ENCODE measurements at regions not wholly inside any gene's neighbourhood (a gene's known extent, or its start where the extent isn't known, plus 50 kb on each side); places are given as distances from the start of the nearest gene placed in this dataset.

DNA sequence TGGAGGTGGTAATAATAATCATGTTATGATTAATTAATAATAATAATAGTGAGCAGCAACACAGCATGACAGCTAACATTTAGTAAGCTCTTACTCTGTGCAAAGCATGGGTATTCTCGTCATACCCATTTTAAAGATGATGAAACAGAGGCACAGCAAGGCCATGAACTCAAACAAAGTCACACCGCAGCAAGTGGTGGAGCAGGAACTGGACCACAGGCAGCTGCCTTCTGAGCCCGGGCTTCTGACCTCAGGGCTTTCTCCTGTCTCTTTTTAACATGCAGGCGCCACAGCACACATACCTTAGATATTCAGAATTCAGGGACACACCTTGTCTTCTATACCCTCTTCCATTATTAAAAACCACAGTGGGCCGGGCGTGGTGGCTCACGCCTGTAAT lies 50.7 kb upstream of the SPATA12 start:
- no peak for DNase-seq (ENCODE audit: low spot score)

DNA sequence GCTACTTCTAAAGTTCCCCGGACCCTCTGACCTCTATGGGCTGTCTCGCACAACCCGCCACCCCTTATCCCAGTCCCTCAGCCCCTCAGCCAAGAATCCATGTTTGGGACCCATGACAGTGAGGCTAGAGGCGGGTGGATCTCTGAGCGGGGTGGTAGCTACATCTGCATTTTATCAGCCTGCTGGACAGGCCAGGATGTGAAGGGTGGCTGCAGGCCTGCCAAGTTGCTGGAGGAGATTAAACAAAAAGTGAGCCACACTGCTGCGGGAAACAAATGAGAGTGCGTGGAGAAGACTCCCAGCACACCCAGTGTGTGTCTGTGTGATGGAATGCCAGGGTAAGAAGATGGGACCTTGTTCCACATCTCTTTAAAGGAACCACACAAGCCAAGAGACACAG lies 51.1 kb upstream of the SPATA12 start:
- no peak for DNase-seq (ENCODE audit: low spot score)

DNA sequence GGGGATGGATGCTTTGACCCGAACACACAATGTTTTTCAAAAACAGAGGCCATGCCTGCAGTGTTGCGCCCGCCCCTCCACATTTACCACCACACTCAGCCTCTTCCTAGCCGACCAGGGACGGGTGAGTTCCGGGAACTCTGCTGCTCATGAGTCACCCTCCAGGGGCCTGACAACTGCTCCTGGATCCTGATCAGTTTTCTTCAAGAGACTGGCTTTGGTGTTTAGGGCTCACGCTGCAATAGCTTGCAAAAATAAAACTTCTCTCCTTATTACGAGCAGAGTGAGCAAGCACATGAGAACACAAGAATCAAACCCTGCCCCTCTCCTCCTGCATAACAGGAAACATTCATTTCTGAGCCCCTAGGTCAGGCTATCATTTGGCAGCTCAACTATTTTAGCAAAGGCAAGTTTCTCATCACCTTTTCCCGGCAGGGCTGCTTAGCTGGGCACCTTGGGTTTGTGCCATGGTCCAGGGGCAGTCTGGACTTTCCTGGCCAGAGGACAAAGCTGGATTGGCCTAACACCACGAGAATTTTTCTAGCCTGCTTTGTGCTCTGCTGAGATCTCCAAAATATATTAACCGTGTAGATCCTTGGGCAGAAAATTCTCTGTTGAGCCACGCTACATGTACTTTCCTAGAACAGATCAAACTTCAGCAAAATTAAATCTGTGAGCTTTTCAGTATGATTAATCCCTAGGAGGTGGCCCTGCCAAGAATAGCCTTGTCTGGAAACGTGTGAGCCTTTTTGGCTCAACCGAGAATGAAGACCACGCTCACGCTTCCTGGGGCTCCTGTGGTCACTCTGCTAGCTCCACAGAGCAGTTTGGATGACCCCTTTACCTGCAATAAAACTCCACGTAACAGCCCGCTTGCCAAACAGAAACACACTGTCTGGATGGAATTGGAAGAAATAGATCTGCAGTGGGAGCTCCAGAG lies 52.7 kb upstream of the SPATA12 start:
- peak; percentile 61 for DNase-seq (ENCODE audit: low spot score)

DNA sequence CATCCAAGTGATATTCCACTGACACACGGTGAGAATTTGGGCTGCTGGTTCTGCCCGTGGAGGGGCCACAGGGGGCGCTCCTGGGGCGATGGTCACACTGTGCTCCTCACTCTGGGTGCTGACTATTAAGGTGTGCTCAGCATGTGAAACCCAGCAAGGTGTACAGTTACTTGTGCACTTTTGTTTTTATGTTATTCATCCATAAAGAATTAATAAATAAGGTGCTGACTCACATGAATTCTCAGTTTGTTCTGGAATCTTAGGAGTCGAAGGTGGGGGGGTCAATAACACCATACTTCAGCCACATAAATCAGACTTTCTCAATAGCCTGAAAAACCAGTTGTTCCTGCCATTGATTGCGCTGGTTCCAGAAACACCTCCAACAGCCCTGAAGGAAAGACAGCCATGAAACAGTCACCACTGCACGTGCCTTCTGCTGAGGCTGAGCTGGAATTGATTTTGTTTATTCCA lies 53.5 kb upstream of the SPATA12 start:
- DNase-seq (ENCODE audit: low spot score) = no peak

DNA sequence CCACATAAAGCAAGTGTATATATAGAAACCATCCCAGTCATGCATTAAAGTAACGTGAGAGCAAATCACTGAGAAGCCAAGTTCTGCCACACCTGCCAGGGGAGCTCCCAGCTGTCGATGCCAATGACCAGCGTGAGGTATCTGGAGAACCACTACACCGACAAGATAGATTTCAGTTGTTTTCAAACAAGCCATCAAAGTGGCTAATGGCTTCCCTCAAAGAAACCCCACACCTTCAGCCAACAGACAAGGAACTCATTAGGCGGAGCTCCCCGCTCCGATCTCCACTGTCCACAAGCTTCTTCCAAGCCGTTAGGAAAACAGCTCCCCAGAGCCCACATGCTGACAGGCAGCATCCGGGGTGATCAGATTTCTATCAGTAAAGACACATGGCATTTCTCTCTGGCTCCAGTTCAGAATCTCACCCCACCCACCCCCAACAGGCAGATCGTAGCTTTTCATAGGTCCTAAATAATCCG lies 54.2 kb upstream of the SPATA12 start:
- no peak for DNase-seq (ENCODE audit: low spot score)

DNA sequence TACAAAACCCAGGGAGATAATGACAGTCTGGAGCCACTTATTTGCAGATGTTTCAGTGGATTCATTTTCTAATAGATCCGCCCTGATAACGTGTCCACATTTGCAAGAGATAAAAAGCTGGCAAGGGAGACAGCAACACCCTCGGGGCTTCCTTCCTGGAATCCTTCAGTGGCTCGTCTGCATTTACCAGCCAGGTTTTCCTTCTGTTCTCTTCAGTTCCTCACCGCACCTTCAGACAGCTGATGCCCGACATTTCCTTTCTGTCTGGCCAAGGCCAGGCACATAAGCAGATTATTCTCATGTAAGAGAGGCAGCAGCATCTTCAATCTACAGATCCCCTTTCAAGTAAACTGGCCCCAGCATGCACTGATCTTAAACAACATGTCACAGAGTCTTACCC lies 56.2 kb upstream of the SPATA12 start:
- DNase-seq (ENCODE audit: low spot score) = no peak

DNA sequence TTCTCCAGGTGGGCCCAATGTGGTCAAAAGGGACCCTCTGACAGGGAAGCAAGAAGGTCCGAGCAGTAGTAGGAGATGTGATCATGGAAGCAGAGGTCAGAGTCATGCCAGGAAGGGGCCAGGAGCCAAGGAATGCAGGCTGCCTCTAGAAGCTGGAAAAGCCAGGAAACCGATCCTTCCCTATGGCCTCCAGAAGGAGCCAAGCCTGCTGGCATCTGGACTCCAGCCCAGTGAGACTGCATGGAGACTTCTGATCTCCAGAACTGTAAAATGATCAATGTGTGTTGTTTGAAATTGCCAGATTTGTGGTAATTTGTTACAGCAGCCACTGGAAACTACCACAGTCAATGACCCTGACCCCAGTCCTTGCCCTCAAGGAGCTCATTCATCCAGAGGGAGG lies 56.8 kb upstream of the SPATA12 start:
- DNase-seq (ENCODE audit: low spot score) = no peak

DNA sequence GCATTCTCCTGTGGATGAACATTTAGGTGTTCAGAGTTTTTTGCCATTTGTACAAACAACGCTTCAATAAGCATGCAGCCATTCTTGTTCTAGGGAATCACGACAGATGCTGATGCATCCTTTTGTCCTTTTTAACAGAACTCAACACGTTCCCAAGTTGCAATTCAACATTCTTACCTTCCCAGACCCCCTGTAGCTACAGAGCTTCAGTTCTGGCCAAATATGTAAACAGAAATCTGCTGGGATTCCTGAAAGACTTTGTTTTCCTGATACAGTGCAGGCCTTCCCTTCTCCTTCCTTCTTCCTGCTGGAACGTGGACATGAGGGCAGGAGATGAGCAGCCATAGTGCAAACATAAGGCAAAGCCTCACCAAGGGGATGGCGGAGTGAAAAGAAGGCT lies 59.1 kb upstream of the SPATA12 start:
- no peak for DNase-seq (ENCODE audit: low spot score)

DNA sequence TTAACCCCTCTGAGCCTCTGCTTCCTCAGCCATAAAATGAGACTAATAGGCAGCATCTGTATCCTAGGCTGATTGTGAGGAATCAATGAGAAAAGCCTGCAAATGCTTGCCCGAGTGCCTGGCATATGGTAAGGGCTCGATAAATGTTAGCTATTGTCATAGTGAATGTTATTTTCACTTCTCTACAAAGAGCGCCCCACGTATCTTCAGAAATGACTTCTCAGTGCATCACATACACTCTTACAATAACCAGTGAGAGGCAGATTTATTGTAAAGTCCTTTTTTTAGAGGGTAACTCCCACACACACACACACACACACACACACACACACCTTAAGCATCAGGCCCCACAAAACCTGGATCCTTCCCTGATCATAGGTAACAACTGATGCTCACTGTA lies 60.5 kb upstream of the SPATA12 start:
- no peak for DNase-seq (ENCODE audit: low spot score)

DNA sequence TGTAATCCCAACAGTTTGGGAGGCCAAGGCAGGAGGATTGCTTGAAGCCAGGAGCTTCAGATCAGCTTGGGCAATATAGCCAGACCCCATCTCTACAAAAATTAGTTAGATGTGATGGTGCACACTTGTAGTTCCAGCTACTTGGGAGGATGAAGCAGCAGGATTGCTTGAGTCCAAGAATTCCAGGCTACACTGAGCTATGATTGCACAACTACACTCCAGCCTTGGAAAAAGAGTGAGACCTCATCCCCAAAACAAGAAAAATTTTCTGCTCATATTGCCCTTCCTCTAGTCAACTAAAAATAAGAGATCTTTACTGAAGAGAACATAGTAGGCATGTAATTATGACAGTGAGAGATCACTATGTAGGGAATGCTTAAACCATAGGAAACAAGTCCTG lies 60.9 kb upstream of the SPATA12 start:
- no peak for DNase-seq (ENCODE audit: low spot score)

DNA sequence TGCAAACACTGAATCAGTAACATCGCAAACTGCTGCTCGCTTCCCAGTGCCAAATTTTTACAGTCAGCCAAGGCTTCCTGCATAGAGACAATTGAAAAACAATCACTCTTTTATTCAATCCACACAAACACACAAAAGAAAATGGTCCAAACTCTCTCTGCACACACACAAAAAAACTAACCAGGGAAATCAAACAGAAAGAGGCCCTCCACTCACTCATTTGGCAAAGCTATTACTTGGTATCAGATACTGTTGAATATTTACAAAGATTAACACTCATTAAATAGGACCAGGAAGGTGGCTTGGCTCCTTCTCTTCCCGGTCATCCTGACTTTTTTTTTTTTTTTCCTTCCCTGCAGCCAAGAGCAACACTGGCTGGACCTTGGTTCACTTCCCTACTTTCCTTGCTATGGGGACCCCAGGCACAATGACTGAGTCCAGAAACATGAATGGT lies 62.4 kb upstream of the SPATA12 start:
- no peak for DNase-seq (ENCODE audit: low spot score)

DNA sequence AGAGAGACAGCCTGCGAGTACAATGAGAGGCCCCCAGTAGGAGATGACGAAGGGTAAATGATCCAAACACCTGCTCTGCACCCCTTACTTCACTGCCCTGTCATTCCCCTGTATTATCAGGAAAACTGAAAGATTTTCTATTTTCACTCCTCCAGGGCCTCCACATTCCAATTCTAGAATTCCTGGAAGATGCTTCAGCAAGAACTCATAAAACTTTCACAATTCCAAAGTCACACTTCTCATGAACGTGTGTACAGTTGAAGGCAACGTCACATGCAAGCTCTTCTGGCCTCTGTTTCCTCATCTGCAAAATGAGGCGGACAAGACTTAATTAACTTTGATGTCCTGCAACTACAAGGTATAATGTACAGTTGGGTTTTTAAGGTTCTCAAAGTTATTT lies 62.8 kb upstream of the SPATA12 start:
- no peak for DNase-seq (ENCODE audit: low spot score)

DNA sequence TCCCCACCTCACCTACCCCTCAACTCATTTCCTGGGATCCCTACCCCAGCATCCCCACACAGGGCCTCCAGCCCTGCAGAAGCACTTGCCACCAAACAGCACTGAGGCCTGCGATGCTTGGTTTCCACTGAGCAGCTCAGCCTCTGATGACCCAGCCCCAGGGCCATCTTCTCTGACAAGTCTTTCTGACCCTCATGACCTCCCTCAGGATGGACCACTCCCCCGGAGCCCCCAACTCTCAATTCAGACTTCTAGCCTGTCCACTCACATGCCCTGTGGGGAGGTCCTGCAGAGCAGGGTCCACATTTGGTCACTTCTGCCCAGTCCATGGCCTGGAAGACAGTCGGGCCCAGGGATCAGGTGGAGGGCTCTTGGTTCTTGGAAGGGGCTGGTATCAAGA lies 63.4 kb upstream of the SPATA12 start:
- DNase-seq (ENCODE audit: low spot score) = no peak

DNA sequence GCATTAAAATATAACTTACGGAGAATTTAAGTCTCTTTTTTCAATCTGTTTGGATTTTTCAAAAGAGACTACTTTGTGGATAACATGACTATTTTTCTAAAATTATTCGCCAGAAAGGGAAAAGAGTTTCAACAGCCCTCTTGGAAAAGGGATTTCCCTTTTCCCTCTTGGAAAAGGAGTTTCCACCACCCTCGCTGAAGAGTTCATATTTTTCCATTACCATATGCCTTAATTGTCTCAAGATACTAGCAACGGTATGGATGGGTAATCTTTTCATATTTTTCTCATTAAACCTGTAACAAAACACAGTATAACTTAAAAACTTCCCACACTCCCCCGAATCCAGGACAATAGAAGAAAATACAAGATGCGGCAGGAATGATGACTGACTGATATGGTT lies 66.1 kb upstream of the SPATA12 start:
- DNase-seq (ENCODE audit: low spot score) = no peak

DNA sequence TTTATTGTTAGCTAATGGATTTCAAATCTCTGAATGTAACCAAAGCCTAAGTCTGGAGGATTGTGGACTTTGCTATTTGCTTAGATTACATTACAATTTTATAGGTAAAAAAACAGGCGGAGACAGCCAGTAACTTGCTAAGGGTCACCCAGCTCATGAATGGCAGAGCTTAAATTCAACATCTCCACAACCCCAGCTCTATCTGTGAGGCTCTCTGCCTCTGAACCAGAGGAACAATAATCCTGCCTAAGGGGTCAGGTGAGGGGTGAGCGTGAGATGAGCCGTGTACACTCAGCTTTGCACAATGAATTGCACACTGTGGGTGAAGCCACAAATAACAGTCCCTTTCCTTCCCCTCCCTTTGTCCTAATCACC lies 69.8 kb upstream of the SPATA12 start:
- DNase-seq (ENCODE audit: low spot score) = no peak

DNA sequence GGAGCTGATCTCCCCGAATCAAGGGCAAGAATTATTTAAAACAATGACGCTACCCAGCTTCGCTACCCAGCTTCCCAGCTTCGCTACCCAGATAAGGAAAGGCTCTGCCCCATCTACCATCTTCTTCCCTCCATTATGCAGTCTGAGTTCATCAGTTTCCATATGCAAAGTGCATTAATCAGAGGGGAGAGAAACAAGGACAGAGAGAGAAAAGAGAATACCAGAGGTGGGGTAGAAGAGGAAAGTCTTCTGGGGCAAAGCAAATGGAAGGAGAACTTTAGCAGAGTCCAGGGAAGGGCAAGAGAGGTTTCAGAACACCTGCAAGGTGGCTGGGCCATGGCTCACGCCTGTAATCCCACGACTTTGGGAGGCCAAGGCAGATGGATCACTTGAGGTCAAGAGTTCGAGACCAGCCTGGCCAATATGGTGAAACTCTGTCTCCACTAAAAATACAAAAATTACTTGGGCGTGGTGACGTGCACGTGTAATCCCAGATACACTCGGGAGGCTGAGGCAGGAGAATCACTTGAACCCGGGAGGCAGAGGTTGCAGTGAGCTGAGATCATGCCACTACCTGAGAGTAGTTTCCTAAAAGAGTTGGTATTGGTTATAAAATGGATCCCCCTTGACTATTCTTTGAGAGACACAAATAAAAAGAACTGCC lies 70.4 kb upstream of the SPATA12 start:
- DNase-seq (ENCODE audit: low spot score) = no peak

DNA sequence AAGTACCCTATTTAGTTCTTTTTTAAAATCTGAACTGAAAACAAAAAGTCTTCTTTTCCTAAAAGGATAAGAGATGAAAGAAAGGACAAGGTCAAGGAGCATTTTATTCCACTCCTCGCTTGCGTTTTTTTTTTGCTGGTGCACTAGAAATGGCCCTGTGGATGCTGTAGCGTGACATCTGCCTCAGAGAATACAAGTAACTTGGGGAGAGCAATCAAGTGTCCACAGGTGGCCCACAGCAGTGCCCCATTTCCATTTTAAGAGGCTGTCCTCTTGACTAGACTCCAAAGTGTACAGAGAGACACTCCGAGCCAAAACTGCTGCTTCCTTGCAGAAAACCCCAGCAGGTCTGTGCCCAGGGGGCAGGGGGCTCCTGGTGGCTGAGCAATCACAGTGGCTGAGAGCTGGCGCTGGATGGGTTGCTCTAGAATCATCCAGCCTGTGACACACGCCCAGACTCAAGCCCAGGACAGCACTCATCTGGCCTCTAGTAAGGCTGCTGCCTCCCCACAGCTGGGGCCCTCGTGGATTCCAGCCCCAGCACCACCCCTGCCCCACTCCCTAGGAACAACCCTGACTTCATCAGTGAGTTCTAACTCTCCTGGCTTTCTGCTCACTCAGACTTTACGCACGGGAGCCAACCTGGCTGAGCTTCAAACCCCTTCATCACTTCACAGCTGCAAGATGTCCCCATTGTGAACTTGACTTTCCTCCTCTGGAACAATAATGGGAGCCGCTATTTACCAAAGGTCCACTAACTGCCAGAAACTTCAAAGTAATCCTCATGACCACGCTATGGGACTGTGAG lies 71.1 kb upstream of the SPATA12 start:
- no peak for DNase-seq (ENCODE audit: low spot score)

DNA sequence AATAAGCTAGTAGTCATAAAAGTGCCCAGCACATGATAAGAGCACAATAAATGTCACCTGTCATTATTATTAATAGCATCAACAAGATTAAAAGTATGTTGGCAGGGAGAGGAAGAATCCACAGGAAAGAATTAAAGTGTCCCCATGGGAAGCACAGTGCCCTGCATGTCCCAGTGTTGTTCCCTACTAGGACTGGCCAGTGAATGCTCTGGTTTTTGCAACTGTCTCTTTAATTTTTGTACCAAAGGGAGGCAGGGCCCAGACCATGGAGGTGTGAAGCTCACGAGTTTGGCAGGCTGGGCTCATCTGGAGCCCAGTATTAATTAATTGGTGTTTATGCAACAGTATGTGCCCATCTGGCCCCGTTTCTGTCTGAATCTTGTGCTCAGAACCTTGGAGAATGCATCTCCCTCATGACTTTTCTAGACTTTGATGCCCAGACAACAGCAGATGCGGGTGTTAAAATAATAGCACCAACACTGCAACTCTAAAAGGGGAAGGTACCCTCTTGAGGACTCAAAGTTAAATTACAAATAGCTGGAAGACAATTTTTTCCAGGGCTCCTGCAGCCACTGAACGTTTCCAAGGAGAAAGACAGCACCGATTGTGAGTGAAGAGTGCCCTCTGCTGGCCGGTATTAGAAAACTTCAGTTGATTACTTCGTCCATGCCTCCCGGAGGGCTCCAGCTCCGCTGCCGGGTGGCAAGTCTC lies 71.9 kb upstream of the SPATA12 start:
- DNase-seq (ENCODE audit: low spot score) = peak; percentile 50

DNA sequence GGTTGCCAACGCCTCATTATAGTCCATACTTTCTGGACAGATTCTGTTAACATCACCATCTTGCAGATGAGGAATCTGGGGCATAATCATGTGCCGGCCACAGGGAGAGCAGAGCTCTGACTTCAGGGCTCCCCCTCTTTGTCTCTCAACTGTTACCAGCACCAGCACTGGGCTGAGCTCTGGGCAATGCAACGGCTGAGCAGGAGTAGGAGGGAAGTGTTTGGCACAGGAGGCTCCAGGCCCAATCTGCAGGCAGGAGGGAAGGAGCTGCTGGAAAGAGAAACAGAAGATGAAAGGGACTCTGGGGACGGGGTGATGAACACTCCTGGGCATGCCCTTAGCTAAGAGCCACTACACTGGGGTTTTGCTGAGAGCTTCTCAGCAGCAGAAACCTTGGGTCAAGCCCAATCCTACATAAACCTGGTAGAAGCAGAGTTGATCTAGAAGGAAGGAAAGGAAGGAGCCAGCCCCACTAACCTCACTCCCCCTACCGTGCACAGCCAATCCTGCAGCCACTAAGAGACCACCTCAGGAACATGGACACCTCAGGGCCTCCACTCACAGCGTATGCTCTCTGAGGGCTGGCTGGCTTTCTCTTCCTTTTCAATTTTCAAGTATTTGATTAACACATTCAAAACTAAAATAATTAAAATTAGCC lies 73.1 kb upstream of the SPATA12 start:
- DNase-seq (ENCODE audit: low spot score) = no peak

DNA sequence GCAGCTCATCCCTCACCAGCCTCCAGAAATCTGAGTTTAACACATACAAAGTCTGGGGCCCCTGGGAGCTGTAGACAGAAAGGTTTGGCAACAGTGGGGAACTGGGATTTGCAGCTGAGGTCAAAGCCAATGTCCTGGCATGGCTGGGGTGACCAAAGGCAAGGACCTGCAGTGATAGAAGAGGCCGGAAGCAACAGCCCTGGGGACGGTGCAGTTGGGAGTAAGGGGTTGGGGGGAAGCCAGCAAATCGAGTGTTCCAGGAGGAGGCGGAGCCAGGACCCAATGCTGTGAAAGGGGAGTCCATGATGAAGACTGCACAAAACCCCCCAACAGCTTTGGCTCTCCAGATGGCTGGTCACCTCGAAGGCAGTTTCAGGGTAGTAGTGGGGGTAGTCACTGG lies 74.1 kb upstream of the SPATA12 start:
- DNase-seq (ENCODE audit: low spot score) = no peak

DNA sequence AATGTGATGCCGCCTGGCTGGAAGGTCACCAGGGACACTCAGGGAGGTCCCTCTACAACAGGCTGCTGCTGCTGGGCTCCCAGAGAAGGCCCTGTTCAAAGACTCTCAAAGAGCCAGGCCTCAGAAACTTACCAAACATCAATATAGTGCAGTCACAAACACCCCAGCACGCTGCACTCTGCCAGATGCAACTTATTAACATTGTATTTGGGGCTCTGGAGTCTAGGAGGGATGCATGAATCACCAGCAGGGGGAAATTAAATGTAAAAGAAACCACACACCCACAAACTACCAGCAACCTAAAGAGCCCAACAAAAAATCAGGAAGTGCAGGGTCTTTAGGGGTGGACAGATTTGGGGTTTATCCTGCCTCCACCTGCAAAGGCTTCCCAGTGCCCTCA lies 74.6 kb upstream of the SPATA12 start:
- no peak for DNase-seq (ENCODE audit: low spot score)

All from H4 (cell line).